ENCODE measurements at regions not wholly inside any gene's neighbourhood (a gene's known extent, or its start where the extent isn't known, plus 50 kb on each side); places are given as distances from the start of the nearest gene placed in this dataset.
A peak's percentile ranks its signal among the peaks of the same experiment; 100 is the strongest.

DNA sequence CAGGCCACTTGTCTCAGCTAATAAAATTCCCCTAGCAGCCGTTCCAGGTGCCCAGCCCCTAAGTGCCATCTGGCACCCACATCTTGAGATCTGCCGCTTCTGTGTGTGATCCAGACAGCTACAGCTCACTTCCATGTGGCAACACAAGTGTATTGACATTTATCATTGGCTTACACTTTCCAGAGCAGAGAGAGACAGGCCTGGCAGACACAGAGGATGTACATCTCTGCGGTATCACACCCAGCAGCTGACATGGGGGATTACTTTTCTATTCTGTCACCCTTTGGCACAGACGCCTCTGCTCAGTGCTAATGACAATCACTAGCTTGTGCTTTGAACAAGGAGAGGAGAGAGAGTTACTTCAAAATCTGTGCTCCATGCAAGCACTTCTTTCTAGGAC, 195.9 kb downstream of the KDR start:
- peak; percentile 16 to 43 for DNase-seq (ENCODE audit: low read depth in 2 of 2)

DNA sequence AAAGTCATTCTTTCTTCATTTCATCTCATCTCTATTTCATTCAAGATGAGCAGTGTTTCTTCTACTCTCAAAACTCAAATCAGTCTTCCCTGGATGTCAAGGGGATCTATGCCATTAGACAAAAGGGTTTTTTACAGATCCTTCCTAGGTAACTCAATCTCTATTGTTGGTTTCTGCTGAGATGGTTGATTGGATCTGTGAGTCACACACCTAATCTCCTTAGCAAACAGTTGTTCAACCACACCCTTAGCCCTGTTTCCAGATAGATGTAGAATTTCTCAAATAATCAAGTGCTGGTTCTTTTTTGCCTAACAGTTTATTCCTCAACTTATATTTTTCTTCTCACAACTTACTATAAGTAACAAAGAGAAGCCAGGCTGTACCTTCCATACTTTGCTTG, 200.5 kb downstream of the KDR start:
- DNase-seq (ENCODE audit: low read depth in 2 of 2): no peak

DNA sequence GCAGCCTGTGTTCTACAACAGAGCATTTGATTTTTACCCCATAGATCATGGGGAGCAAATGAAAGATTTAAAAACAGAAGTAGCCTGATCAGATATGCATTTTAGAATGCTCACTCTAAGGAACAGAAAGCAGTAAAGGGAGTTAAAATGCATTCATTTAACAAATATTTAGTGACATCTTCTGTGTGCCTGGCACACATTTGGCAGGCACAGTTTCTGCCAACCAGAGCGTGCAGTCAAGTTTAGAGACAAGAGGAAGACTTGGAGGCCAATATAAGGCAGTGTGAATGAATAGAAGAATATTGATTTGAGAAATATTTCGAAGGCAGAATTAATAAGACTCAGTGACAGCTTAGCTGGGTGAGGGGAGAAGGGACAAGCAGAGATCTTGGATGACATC, 210.1 kb downstream of the KDR start:
- no peak for DNase-seq (ENCODE audit: low read depth in 2 of 2)

DNA sequence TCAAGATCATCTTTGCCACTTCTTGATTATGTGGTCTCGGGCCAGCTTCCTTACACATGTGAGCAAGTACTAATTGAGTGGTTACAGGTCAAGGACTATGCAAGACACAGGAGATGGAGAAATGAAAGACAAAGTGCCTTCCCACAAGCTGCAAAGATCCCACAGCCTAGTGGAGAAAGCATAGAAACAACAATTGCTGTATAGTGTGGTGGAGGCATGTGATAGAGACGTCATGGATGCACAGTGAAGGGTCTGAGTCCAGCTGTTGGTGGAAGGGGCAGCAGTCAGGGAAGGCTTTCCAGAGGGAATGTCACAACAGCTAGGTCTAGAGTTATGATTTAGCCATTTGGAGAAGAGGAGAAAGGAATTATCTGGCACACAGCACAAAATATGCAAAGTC, 210.6 kb downstream of the KDR start:
- no peak for DNase-seq (ENCODE audit: low read depth in 2 of 2)

DNA sequence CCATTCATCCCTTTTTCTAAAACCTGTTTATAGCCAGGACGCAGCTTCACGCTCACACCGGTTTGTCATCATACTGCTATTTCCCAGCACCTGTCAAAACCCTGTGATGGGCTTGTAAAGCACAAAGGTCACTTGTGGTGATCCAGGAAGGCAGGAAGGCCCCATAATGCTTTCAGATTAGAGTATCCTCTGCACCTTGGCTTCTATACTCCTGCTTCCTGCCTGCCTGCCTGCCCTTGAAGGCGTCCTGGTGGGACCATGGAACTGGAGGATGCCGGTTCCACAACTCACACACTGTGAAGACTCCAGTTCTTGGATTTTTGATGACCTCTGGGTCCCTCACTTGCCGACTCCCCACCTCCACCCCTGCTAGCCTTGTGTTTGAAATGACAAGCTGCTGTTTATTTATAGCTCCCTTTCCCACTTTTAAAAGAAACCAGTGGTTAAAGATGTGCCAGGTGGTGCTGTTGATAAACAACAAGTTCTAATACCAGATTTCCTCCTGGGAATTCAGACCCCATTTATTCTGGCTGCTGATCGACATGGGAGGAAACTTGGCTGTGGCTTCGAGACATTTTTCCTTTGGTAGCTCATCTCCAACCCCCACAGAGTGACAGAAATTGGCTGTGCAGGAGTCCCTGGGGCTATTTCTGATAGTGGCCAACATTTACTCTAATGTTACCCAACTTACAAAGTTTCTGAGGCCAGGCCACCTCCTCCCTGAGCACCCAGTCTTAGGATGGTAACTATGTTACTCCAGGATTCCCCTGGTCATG, 211.5 kb downstream of the KDR start:
- peak; percentile 24 to 70 for DNase-seq (ENCODE audit: low read depth in 2 of 2)

DNA sequence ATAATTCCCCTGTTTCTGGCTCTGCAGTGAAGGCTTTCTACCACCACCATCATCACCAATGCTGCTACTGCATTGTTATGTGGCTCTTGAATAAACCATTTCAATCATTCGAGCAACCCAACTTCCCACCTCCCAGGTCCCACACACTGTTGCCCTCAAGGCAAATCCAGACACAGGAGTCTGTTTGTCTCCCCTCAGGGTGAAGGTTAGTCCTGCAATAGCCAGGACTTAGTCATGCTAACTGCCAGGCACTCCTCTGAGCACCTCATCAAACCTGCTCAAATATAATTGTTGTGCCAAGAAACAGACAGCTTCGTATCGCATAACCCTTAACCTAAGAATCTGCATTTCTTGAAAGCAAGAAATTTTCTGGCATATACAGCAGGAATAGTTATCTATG, 213.2 kb downstream of the KDR start:
- DNase-seq (ENCODE audit: low read depth in 2 of 2): no peak

DNA sequence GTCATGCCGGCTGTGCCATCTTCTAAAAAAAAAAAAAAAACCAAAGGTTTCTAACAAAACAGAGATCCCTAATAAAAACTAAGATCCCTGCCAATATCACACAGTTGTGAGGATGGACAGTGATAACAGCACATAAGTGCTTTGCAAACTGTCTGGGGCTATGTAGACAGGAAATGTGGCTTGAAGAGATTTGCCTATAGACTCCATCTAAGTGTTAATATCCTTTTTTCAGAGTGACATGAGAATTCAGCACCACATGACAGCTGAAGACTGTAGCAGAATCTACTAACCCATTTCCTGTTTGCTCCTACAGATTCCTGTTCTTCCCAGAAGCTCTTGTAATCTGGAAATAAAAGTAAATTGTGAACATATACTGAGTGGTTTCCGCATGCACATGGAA, 215.4 kb downstream of the KDR start:
- DNase-seq (ENCODE audit: low read depth in 2 of 2): peak in 1 of 2 donors; percentile 45

DNA sequence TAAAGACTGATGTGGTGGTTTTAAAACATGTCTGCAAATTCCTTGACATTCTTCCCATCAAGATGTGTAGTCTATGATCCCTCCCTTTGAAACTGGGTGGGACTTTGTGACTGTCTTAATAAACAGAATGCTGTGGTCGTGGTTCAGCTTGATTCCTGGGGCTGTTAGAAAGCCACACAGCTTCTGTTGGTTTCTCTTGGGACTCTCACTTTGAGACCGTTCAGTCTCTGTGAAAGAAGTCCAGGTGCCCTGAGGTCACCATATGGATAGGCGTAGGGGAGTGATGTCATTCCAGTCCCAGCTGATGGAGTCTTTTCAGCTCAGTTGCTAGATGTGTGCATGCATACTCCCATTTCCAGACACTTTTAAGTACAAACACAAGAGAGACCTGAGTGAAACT, 216.6 kb downstream of the KDR start:
- DNase-seq (ENCODE audit: low read depth in 2 of 2): no peak

DNA sequence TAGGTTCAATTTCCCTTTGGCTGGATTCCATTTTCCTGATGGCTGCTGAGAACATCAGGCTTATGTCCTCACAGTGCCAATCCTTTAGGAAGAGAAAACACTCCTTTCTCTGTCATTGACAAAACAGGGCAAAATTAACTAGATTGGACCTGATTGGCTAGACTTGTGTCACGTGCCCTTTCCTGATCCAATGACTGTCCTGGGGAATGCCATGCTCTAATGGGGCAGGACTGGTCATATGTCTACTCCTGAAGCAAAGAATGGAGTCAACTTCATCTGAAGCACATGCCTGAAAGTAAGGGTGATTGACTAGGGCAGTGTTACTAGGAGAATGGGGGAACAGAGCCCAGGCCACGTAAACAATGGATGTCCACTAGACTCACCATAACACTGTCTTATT, 220.4 kb downstream of the KDR start:
- DNase-seq (ENCODE audit: low read depth in 2 of 2): peak; percentile 9 to 36

DNA sequence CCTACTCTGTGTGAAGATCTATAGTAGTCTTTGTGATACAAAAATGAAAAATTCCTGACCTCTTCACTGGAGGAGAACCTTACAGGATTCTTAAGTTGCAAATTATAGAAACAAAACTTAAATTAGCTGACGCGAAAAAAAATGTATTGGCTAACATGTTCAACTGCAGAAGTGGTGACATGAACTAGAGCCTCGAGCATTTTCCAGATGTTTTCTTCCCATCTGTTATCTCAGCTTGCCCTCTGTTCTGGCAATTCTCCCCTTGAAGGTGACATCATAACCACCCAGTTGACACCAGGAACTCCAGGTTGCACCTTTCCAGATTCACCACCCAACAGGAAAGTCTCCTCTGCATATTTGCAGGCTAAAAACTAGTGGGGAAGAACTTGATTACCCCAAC, 222.4 kb downstream of the KDR start:
- no peak for DNase-seq (ENCODE audit: low read depth in 2 of 2)

DNA sequence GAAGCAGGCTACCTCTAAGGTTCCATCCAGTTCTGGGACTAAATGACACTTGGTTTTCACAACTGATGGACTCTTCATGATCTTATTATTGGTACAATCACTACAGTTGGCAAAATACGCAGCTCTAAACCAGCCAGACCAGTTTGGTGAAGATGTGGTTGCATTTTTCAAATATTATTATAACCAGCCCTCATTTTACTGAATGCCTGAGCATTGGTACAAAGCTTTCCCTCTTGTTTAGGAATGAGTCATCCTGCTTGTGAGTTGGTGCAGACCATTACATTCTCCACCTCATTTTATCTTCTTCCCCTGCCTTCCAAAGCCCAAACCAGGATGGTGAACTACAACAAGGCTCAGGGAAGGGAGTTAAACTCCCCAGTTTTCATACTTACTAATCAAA, 223.1 kb downstream of the KDR start:
- no peak for DNase-seq (ENCODE audit: low read depth in 2 of 2)

DNA sequence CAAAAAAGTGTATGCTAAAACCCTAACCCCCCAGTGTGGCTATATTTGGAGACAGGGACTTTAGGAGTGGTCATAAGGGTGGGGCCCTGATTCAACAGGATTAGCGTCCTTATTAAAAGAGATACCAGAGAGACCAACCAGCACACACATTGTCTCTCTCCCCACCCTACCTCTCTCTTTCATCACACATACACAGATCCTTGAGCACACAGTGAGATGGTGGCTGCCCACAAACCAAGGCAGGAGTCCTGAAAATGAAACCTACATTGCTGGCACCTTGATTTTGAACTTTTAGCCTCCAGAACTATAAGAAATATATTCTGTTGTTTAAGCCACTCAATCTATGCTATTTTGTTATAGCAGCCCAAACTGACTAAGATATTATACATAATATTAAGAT, 224.2 kb downstream of the KDR start:
- no peak for DNase-seq (ENCODE audit: low read depth in 2 of 2)

DNA sequence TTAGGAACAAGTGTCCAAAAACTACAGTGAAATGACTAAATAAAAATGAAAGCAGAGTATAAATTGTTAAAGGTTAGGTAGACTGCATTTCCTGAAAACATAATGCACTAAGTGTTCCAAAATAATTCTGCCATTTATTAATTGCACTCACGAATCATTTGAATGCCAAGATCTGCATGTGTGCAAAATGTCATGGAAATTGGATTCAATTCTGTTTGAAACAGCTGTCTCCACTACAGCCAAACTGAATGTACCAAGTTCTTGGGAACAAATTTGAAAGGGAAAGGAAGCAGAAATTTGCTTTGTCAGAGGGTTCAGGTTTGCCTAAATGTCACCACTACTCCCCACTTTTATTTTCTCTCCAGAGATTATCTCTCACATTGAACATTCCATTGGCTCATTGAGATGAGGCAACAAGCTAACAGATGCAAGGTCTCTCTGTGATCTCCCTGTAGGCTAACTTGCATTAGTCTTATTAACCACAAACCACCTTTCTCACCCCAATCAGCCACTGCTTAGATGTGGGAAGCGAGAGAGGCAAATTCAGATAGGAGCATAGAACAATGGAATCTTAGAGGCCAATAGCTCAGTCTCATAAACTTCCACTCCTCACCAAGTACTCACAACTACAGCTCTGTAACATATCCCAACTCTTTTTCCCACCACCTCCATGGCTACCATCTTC, 226.6 kb downstream of the KDR start:
- DNase-seq (ENCODE audit: low read depth in 2 of 2): no peak

DNA sequence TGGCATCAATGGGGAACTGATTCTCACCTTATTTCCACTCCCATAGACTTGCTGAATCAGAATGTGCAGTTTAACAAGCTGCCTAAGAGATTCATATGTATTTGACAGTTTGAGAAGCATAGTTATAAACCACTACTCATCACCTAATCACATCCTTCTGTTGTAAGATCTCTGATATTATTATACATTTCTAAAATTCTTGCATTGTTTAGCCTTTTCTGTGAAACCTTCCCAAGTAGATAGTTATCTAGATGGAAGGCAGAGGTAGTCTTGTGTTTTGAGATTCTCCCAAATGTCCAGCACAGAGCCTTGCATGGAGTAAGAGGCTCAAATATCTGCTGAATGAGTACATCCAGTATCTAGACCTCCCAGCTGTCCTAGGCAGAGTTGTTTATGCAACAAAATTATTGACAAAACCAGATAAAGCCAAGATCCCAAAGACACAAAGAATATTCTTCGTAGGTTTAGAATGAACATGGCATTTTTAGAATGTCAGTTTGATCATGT, 227.3 kb downstream of the KDR start:
- no peak for DNase-seq (ENCODE audit: low read depth in 2 of 2)

DNA sequence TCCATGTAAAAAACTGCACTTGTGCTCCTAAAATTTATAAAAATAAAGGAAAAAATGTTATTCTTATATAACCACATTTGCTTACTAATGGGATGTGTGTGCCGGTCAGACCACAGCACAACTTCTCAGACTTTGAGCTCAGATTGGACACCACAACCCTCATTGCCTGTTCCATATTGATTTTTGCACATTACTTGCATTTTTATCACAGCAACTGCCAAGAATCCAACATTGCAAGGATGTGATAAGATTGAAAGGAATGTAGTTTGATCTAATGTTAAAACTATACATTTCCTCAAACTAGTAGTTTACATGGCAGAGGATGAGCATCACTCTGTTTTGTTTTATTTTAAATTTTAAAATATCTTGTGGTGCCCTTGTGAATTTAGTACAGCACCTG, 227.8 kb downstream of the KDR start:
- DNase-seq (ENCODE audit: low read depth in 2 of 2): peak in 1 of 2 donors; percentile 15

DNA sequence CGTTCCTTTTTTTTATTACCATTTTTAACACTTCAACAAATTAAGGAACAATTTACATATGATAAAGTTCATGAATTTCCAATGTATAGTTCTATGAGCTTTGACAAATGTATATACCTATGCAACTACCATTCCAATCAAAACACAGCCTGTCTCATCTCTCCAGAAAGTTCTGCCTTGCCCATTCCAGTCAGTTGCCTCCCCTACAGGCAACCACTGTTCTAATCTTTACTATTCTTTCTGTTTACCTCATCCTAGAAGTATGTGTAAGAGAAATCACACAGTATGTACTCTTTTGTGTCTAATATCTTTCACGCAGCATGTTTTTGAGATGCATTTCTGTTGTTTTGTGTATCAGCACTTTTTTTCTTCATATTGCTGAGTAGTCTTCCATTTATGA, 224.9 kb downstream of the KIT start:
- DNase-seq (ENCODE audit: low read depth in 2 of 2): no peak

DNA sequence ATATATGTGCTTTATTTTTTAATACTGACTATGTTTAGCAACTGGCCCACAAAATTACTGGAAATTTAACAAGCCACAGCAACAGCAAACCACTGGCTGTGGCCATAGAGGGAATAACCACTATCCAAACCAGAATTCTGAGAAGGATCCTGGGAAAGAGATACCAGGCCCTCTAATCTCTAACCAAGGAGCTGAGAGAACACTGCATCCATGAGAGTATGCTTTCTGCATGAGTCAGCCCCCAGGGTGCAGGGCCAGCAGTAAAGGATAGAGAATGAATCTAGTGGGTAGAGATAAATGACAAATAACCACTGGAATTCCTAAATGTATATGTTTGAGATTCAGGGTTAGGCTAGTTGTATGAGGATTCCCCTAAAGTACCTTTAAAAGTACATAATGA, 221.8 kb downstream of the KIT start:
- DNase-seq (ENCODE audit: low read depth in 2 of 2): no peak

DNA sequence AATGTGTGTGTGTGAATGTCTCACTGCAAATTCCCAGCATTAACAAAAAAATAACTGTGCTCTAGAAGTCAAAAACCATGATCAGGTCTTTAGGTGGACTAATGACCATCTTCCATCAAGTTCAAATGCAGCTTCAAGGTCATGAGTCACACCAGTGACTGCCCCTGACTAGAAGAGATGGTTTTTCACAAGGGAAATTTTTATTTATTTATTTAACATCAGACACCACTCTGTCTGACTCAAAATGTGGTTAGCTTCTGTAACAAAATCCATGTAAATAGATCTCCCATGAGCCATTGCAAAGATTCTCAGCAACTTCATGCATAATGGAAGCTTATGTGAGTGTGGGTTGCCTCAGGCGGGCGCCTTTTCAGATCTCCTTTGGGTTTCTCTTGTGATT, 219.2 kb downstream of the KIT start:
- DNase-seq (ENCODE audit: low read depth in 2 of 2): no peak

DNA sequence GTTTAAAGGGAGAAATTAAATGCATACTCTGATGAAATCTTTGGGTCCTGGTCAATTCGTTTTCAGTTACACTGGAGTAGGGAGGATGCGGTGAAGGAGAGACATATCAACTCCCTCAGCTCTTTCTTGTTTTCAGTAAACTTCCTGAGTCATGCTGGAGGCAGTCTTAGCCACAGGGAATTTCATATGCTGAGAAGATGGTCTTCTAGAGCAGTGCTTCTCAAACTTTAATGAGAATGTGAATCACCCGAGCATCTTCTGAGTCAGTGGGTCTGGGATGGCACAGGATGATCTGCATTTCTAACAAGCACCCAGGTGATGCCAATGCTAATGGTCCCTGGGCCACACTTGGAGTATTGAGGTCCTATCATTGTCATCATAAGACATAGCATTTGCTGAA, 214.5 kb downstream of the KIT start:
- no peak for DNase-seq (ENCODE audit: low read depth in 2 of 2)

DNA sequence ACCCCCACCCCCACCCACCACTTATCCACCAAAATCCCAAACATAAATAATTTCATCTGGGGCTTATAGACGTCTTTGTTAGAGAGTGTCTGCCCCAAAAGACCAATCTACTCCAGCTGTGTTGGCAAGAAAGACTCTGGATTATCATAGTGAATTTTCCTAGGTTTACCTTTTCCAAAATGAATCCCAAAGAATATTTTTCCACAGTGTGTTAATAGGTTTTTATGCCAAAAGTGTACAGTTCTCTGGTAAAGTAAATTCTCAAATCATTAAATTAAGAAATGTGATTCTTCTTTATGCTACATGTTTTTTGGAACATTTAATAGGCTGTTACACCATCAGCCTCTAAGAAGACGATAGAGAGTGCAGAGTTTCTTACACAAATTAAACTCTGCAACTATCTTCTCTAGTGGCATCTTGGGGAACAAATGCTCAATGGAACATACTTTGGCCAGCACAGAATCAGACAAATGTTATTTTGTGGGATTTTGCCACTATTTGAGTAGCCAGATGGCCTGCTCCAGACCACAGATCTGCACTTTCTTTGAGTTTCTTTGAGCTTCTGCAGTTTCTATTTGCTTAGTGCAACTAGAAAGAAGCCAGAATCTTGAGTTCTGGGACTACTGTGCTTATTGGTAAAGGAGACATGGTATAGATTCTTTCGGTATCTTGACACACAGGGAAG, 206.0 kb downstream of the KIT start:
- no peak for DNase-seq (ENCODE audit: low read depth in 2 of 2)

DNA sequence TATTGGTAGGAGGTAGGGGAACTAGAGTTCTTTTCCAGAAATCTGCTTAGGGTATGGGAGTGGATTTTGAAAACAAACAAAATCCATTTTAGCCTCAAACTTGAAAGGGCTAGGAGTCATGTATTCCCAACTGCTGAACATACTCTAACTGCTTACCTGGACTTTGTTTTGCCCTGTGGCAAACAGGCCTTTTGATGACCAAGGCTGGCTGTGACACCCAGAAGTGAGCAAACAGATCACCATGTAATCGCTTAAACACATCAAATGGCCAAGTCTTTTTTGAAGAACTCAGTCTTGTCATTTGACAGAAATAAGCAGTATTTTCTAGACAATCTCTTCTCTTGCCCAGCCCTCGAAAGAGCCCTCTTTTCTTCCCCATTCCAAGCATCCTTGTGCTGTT, 203.4 kb downstream of the KIT start:
- DNase-seq (ENCODE audit: low read depth in 2 of 2): no peak

DNA sequence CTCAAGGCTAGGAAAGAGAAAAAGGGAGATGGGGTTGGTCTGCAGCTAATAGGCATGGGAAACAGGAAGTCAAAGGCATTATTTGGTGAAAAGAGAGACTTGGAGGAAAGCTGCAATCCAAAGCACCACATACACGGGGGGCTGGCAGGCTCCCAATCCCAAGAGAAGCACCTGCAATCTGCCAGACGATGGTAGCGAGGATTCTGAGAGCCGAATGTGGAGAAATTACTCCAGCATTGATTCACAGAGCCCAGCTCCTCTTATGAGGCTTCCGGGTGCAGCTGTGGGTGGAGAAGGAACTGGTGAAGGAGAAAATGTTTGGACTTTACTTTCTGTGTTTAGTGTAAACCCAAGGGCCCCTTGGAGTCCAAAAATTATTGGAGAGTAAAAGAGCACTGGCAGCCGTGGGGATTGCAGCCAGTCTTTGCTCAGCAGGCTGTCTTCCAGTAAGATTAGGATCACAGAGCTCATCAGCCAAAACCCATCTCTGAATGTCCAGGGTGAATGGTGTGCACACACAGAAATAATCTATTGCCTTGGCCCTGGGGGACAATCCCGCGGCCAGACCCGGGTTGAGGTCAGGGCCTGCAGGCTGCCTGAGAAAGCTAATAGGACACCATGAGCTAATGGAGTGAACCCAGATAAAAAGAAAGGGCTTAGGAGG, 197.6 kb downstream of the KIT start:
- no peak for DNase-seq (ENCODE audit: low read depth in 2 of 2)

Measured in lung microvascular endothelial cell (primary cell).